GM18511 (cell line): ENCODE measurements at regions not wholly inside any gene's neighbourhood (a gene's known extent, or its start where the extent isn't known, plus 50 kb on each side); places are given as distances from the start of the nearest gene placed in this dataset.
A peak's percentile ranks its signal among the peaks of the same experiment; 100 is the strongest.
"Not testable (repeated sequence)": the region's sequence is repeated elsewhere in the genome, so short reads cannot be mapped to it uniquely, and the experiment has no call there.

Source experiments
- ATAC-seq: cut with Tn5 transposase; IDR thresholded peaks from one replicate; pipeline ENCODE4 v1.9.1; 2021; ENCODE audit warnings: mild to moderate bottlenecking, moderate library complexity; ENCODE audit not compliant: unreplicated experiment

- ATAC-seq = no peak
Measured at GRCh38 chr5:98248949-98249348, 524.5 kb upstream of the RGMB start.

DNA sequence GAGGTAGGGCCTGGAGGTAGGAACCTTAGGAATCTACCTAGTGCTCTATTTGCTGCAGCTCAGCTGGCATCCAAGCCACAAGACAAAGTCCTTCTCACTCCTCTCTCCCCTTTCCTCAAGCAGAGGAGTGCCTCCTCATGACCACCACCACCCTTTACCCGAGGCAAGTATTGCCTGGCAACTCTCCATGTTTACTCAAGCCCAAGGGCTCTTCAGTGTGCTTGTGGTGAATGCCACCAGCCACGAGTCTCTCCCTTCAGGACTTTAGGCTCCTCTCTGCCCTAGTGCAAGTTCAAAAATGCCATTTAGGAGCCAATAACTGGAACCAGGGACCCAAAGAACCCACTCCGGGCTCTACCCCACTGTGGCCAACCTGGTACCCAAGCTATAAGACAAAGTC is 514.5 kb upstream of the RGMB start:
- no peak for ATAC-seq

DNA sequence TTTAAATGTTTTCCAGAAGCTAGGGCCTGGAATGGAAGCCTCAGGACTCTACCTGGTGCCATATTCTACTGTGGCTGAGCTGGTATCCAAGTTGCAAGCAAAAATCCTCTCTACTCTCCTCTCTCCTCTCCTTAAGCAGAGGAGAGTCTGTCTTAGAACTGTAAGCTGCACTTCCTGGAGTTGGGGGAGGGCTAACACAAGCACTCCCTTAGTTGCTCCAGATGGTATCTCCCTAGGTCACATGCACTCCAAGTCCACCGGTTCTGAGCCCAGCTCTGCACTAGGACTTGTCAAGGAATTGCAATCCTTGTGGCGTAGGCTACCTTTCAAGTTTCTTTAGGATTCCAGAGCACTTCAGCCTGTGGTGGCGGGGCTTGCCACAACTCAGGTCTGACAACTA is 513.9 kb upstream of the RGMB start:
- no peak for ATAC-seq

DNA sequence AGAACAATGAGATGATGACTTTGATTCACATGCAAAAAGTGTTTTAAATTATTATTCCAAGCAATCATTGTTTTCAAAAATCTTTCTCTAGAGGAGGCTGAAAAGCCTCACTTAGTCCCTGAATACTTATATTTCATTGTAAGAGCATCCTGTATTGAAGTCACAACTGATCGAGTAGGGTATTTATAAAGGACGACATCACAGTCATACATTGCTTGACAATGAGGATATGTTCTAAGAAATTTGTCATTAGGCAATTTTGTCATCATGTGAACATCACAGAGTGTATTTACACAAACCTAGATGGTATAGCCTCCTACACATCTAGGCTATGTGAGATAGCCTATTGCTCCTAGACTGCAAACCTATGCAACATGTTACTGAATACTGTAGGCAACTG is 510.4 kb upstream of the RGMB start:
- no peak for ATAC-seq

DNA sequence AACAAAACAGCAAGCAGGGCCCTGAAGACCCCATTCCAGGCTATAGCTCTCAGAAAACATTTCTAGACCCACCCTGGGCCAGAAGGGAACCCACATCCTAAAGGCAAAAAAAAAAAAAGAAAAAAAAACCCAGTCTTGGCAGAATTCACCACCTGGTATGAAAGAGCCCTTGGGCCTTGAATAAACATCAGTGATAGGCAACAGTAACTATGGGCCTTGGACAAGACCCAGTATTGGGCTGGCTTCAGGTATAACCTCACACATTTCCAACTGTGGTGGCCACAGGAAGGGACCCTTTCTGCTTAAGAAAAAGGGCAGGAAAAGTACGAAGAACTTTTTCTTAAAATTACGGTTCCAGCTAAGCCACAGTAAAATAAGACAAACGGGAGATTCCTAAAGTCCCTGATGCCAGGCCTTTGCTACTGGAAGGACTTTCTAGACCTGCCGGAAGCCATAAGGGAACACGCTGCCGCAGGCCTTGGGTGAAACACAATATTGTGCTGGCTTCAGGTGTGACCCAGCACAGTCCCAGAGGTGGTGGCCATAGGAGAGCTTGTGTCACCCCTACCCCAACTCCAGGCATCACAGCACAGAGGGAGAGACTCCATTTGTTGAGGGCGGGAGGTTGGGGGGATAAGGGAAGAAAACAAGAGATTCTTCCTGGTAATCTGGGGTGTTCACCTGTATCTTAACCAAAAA is 505.2 kb upstream of the RGMB start:
- ATAC-seq = no peak

GRCh38 chr5:98275980-98276379 is 497.5 kb upstream of the RGMB start:
- ATAC-seq = no peak

DNA sequence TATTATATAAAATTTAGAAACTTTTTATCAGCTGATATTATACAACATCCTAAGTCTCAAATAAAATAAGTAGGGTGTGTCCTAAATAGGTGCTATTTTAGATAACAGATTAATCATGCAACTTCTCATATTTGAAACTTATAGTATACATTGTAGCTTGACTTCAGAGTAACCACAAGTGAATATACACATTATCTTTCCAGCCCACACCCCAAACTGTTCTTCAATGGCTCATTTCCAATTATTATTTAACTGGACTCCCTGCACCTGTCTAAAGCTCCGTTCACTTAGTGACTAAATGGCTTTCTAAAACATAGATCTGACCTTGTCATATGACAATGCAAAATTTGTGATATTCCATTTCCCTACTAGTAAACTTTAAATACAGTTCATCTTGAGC is 490.9 kb upstream of the RGMB start:
- no peak for ATAC-seq

GRCh38 chr5:98292496-98292895 is 481.0 kb upstream of the RGMB start:
- ATAC-seq = no peak

- no peak for ATAC-seq
Measured at GRCh38 chr5:98296426-98296825, 477.0 kb upstream of the RGMB start.

- no peak for ATAC-seq
Measured at GRCh38 chr5:98299435-98299834, 474.0 kb upstream of the RGMB start.

DNA sequence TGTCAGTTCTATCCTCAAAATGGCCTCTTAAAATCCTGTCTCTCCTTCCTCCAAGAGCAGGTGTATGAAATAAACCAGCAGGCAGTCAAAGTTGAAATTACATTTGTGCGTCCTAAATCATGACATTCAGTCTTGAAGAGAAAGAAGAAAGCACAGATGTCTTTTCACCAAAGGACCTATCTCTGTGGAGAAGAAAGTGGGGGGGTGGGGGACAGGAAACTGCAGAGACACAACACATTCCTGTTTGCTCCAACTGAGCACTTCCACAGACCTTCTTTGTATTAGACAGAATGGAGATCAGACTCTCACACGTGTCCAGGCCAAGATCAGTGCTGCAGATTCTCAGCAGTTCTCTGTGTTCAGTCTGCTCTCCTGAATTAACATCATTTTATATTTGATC is 471.9 kb upstream of the RGMB start:
- no peak for ATAC-seq

DNA sequence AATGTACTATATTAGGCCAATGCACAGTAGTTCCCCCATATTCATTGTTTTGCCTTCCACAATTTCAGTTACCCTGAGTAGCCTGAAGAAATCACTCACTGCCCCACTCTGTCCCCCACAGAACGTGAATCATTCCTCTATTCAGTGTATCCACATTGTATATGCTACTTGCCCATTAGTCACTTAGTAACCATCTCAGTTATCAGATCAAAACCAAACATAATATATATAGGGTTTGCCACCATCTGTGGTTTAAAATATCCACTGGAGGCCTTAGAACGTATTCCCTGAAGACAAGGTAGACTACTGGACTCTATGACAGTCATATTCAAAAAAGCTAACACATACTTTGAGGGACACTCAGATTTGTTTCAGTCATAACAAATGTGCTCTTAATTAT is 465.7 kb upstream of the RGMB start:
- ATAC-seq = no peak

DNA sequence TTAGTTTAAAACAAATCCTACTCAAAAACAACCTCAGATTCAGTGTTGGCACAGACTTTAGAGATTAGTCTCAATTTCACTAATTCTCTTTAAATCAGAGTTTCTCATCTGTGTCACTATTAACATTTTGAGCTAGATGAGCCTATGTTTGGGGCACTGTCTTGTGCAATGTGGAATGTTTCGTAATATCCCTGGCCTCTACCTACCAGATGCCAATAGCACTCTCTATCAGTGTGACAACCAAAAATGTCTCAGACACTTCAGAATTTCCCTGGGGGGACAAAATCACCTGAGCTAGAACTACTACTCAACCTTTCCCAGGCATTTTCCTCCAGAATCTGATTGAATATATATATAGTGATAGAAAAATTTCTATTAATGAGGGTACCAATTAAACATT is 465.2 kb upstream of the RGMB start:
- no peak for ATAC-seq

DNA sequence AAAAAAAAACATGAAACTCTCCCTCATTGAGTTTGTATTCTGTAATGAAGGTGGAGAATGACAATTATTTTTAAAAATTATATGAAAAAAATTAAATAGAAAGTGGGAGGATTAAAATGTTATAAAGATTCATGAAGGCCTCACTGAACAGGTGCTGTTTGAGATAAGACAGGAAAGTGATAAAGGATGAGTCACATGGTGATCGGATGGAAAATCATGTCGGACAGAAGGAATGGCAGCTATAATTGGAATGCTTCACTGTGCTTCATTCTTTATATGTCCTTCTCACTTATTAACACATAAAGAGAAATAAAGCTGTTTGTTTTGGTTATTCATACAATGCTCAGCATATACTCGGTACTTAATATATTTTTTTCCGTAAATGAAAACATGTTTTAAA is 464.5 kb upstream of the RGMB start:
- no peak for ATAC-seq

DNA sequence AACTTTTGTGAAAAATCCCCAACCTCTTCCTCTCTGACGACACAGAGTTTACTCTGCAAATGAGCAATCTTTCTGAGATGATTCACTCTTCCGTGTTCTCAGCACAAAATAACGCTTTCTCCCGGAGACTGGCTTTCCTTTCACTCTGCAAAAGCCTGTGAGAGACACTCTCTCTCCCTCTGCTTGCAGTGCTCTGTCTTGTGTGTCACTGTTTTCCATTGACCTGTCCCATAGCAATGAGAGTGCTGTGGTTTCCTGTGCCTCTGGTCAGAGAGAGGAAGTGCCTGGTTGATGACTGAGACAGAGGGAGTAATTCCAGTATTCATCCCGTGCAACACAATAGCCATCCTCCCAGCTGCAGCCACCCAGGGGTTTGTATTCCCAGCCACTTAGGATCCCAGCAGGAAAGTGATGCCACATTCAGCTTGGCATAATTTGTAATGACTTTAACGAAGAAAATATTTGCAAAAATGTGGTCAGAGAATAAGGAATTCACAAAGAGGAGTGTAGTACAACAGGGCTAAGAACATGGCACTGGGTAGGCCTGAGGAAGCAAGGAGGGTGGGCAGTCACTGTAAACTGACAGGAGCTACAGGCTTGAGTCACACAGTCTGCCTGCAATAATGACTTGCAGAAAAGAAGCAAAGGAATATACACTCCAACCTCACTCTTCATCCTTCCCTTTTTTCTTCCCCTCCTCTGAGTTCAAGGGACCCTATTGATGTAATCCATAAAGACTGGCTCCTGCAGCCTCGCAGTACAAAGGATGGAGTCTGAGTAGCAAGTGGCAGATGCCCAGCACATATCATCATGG is 463.5 kb upstream of the RGMB start:
- peak; percentile 87 for ATAC-seq

DNA sequence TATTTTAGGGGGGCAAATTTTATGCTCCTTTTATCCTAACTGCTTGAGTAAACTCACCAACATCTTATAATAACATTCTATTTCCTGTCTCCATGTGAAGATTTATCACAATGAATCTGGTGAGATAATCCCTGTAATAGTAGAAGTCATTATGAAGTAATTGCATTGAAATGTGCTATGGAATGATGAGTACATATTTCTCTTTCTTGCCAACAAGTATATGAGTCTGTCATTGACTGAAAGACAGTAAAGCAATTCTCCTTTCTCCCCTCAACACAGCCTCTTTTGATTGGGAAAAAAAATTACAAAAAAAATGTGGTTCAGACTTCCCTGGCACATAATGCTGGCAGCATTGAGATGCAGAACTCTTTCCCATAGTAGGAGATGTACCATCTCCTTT is 459.2 kb upstream of the RGMB start:
- ATAC-seq = no peak

DNA sequence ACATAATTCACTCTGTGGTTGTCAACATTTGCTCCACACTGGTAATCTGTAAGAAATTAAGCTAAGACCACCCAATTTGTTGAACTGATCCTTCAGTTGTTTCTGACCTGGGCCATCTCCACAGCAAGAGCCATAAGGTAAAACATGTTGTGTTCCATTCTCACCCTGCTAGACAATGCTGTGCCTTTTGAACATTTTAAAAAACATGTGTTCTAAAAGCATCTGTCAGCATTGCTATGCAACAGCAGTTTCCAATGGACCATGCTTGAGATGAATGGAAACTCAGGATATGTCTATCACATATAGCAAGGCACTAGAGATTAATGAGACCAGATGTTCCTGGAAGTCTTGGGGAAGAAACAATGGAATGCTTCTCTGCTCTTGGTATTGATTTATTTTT is 455.1 kb upstream of the RGMB start:
- no peak for ATAC-seq

- no peak for ATAC-seq
Measured at GRCh38 chr5:98319299-98320011, 454.0 kb upstream of the RGMB start.

- ATAC-seq = no peak
Measured at GRCh38 chr5:98320343-98320742, 453.1 kb upstream of the RGMB start.

- ATAC-seq = no peak
Measured at GRCh38 chr5:98321361-98321760, 452.1 kb upstream of the RGMB start.

- not testable (repeated sequence) for ATAC-seq
Measured at GRCh38 chr5:98325187-98325586, 448.3 kb upstream of the RGMB start.

- ATAC-seq = no peak
Measured at GRCh38 chr5:98328015-98328414, 445.4 kb upstream of the RGMB start.
